Breast epithelium (tissue), 3 donors: ENCODE measurements at regions not wholly inside any gene's neighbourhood (a gene's known extent, or its start where the extent isn't known, plus 50 kb on each side); places are given as distances from the start of the nearest gene placed in this dataset.

Experiments used
- CTCF ChIP-seq, 3 donors: fragments of 450-650 bp; IDR thresholded peaks; one replicate each; pipeline ENCODE4 v1.5.1; 2016 to 2017; ENCODE audit warnings: antibody characterized with exemption in 3 of 3, mild to moderate bottlenecking in 3 of 3, moderate library complexity in 3 of 3
- POLR2A ChIP-seq: fragments of 450-650 bp; IDR thresholded peaks from one replicate; pipeline ENCODE4 v1.6.1; 2016; ENCODE audit warnings: antibody characterized with exemption, mild to moderate bottlenecking, moderate library complexity

GRCh38 chr3:72338082-72338941 is 509.9 kb downstream of the SHQ1 start:
- TF ChIP-seq CTCF (IDR thresholded peaks at IDR 0.05) (no peak), POLR2A (no peak)
